ENCODE measurements at regions not wholly inside any gene's neighbourhood (a gene's known extent, or its start where the extent isn't known, plus 50 kb on each side); places are given as distances from the start of the nearest gene placed in this dataset.

GRCh38 chr6:15107644-15108382 lies 138.1 kb upstream of the JARID2 start:
- TF ChIP-seq, protein P1, sequence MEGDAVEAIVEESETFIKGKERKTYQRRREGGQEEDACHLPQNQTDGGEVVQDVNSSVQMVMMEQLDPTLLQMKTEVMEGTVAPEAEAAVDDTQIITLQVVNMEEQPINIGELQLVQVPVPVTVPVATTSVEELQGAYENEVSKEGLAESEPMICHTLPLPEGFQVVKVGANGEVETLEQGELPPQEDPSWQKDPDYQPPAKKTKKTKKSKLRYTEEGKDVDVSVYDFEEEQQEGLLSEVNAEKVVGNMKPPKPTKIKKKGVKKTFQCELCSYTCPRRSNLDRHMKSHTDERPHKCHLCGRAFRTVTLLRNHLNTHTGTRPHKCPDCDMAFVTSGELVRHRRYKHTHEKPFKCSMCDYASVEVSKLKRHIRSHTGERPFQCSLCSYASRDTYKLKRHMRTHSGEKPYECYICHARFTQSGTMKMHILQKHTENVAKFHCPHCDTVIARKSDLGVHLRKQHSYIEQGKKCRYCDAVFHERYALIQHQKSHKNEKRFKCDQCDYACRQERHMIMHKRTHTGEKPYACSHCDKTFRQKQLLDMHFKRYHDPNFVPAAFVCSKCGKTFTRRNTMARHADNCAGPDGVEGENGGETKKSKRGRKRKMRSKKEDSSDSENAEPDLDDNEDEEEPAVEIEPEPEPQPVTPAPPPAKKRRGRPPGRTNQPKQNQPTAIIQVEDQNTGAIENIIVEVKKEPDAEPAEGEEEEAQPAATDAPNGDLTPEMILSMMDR (IDR thresholded peaks at IDR 0.05; ENCODE audit: low read depth, low read length, poor library complexity, severe bottlenecking) = no peak
- no peak for TF ChIP-seq EZH2phosphoT487 (IDR thresholded peaks at IDR 0.05; ENCODE audit: borderline replicate concordance, low read length)
